Anterior cingulate cortex (tissue), 58 donors: ENCODE measurements at regions not wholly inside any gene's neighbourhood (a gene's known extent, or its start where the extent isn't known, plus 50 kb on each side); places are given as distances from the start of the nearest gene placed in this dataset.

Experiments
- DNase-seq, 58 donors: peaks; one replicate each; lab custom pipeline; 2025; lab: John Stamatoyannopoulos, UW

- DNase-seq: no peak
Measured at GRCh38 chr10:47140761-47141348, 159.1 kb upstream of the GDF10 start.

- DNase-seq: no peak
Measured at GRCh38 chr10:47141349-47141748, 158.6 kb upstream of the GDF10 start.

GRCh38 chr10:47143072-47143471, 156.9 kb upstream of the GDF10 start:
- DNase-seq: no peak

- no peak for DNase-seq
Measured at GRCh38 chr10:47143473-47143872, 156.5 kb upstream of the GDF10 start.

GRCh38 chr10:47144525-47144924, 155.5 kb upstream of the GDF10 start:
- no peak for DNase-seq

- DNase-seq: no peak
Measured at GRCh38 chr10:47145290-47145934, 154.6 kb upstream of the GDF10 start.

GRCh38 chr10:47146572-47146971, 153.4 kb upstream of the GDF10 start:
- no peak for DNase-seq

GRCh38 chr10:47147186-47147585, 152.8 kb upstream of the GDF10 start:
- no peak for DNase-seq

- DNase-seq: no peak
Measured at GRCh38 chr10:47150581-47150980, 149.4 kb upstream of the GDF10 start.

- DNase-seq: no peak
Measured at GRCh38 chr10:47151920-47152319, 148.1 kb upstream of the GDF10 start.

GRCh38 chr10:47152861-47153349, 147.1 kb upstream of the GDF10 start:
- no peak for DNase-seq

- no peak for DNase-seq
Measured at GRCh38 chr10:47154762-47155161, 145.2 kb upstream of the GDF10 start.

GRCh38 chr10:47156873-47157272, 143.1 kb upstream of the GDF10 start:
- DNase-seq: no peak

GRCh38 chr10:47158116-47159071, 141.6 kb upstream of the GDF10 start:
- no peak for DNase-seq

GRCh38 chr10:47159361-47160260, 140.4 kb upstream of the GDF10 start:
- DNase-seq: no peak

- no peak for DNase-seq
Measured at GRCh38 chr10:47160261-47160908, 139.6 kb upstream of the GDF10 start.

- DNase-seq: no peak
Measured at GRCh38 chr10:47160967-47161366, 139.0 kb upstream of the GDF10 start.

- DNase-seq: no peak
Measured at GRCh38 chr10:47161465-47161864, 138.5 kb upstream of the GDF10 start.

GRCh38 chr10:47164126-47164799, 135.7 kb upstream of the GDF10 start:
- no peak for DNase-seq
